ENCODE measurements at regions not wholly inside any gene's neighbourhood (a gene's known extent, or its start where the extent isn't known, plus 50 kb on each side); places are given as distances from the start of the nearest gene placed in this dataset.
"Not testable (repeated sequence)": the region's sequence is repeated elsewhere in the genome, so short reads cannot be mapped to it uniquely, and the experiment has no call there.

- Histone ChIP-seq H3K4me1 (ENCODE audit: insufficient read depth) (no peaks in the 10 kb centered on the region), H3K4me3 (ENCODE audit: low read depth, low read length) (no peak overlapping the region), H3K27ac (ENCODE audit: low read depth) (no peak overlapping the region), H3K36me3 (ENCODE audit: insufficient read depth) (no peaks in the 10 kb centered on the region)
- WGBS: 69% methylated on average over 1 of the region's 1 CpG
- no peak for DNase-seq (ENCODE audit: extremely low spot score)
Measured at GRCh38 chr12:72723732-72724131, 451.6 kb downstream of the TRHDE start.

- WGBS: 77% methylated on average over 1 of the region's 1 CpG
Measured at GRCh38 chr12:72729451-72730010, 457.4 kb downstream of the TRHDE start.

GRCh38 chr12:72734581-72734980 is 462.4 kb downstream of the TRHDE start:
- WGBS: 85% methylated on average over 2 of the region's 2 CpGs
- DNase-seq (ENCODE audit: extremely low spot score): no peak
- no peaks in the 10 kb centered on the region for H3K4me1 ChIP-seq (ENCODE audit: insufficient read depth)
- H3K4me3 ChIP-seq (ENCODE audit: low read depth, low read length): no peak overlapping the region
- H3K36me3 ChIP-seq (ENCODE audit: insufficient read depth): no peaks in the 10 kb centered on the region
- no peak overlapping the region for H3K27ac ChIP-seq (ENCODE audit: low read depth)

More at GRCh38 chr12:72729451-72730010, 457.4 kb downstream of the TRHDE start:
- Histone ChIP-seq H3K27ac (ENCODE audit: low read depth) (no peak overlapping the region), H3K4me3 (ENCODE audit: low read depth, low read length) (no peak overlapping the region), H3K36me3 (ENCODE audit: insufficient read depth) (no peaks in the 10 kb centered on the region), H3K4me1 (ENCODE audit: insufficient read depth) (no peaks in the 10 kb centered on the region)
- no peak for DNase-seq (ENCODE audit: extremely low spot score)

GRCh38 chr12:72738811-72739210 is 466.6 kb downstream of the TRHDE start:
- no peak overlapping the region for H3K27ac ChIP-seq (ENCODE audit: low read depth)
- 61% methylated on average over 2 of the region's 2 CpGs for WGBS
- H3K4me3 ChIP-seq (ENCODE audit: low read depth, low read length): no peak overlapping the region
- H3K4me1 ChIP-seq (ENCODE audit: insufficient read depth): no peaks in the 10 kb centered on the region
- H3K36me3 ChIP-seq (ENCODE audit: insufficient read depth): no peaks in the 10 kb centered on the region
- DNase-seq (ENCODE audit: extremely low spot score): no peak

- H3K36me3 ChIP-seq (ENCODE audit: insufficient read depth): no peaks in the 10 kb centered on the region
- 96% methylated on average over 1 of the region's 1 CpG for WGBS
Measured at GRCh38 chr12:72740064-72740463, 467.9 kb downstream of the TRHDE start.

GRCh38 chr12:72742568-72742967 is 470.4 kb downstream of the TRHDE start:
- Histone ChIP-seq H3K4me3 (ENCODE audit: low read depth, low read length) (no peak overlapping the region), H3K36me3 (ENCODE audit: insufficient read depth) (no peaks in the 10 kb centered on the region)

More at GRCh38 chr12:72740064-72740463, 467.9 kb downstream of the TRHDE start:
- Histone ChIP-seq H3K4me3 (ENCODE audit: low read depth, low read length) (no peak overlapping the region), H3K27ac (ENCODE audit: low read depth) (no peak overlapping the region), H3K4me1 (ENCODE audit: insufficient read depth) (no peaks in the 10 kb centered on the region)
- DNase-seq (ENCODE audit: extremely low spot score): no peak

GRCh38 chr12:72746048-72746447 is 473.9 kb downstream of the TRHDE start:
- Histone ChIP-seq H3K4me1 (ENCODE audit: insufficient read depth) (no peaks in the 10 kb centered on the region), H3K4me3 (ENCODE audit: low read depth, low read length) (no peak overlapping the region), H3K36me3 (ENCODE audit: insufficient read depth) (no peaks in the 10 kb centered on the region), H3K27ac (ENCODE audit: low read depth) (no peak overlapping the region)
- DNase-seq (ENCODE audit: extremely low spot score): no peak
- WGBS: 85% methylated on average over 2 of the region's 2 CpGs

More at GRCh38 chr12:72742568-72742967, 470.4 kb downstream of the TRHDE start:
- no peak for DNase-seq (ENCODE audit: extremely low spot score)
- Histone ChIP-seq H3K4me1 (ENCODE audit: insufficient read depth) (no peaks in the 10 kb centered on the region), H3K27ac (ENCODE audit: low read depth) (no peak overlapping the region)

GRCh38 chr12:72747111-72747849 is 475.1 kb downstream of the TRHDE start:
- Histone ChIP-seq H3K4me1 (ENCODE audit: insufficient read depth) (no peaks in the 10 kb centered on the region), H3K4me3 (ENCODE audit: low read depth, low read length) (no peak overlapping the region), H3K36me3 (ENCODE audit: insufficient read depth) (no peaks in the 10 kb centered on the region), H3K27ac (ENCODE audit: low read depth) (no peak overlapping the region)
- no peak for DNase-seq (ENCODE audit: extremely low spot score)
- WGBS: 47% methylated on average over 4 of the region's 4 CpGs

- WGBS: 90% methylated on average over 1 of the region's 1 CpG
- Histone ChIP-seq H3K4me1 (ENCODE audit: insufficient read depth) (no peaks in the 10 kb centered on the region), H3K4me3 (ENCODE audit: low read depth, low read length) (no peak overlapping the region), H3K36me3 (ENCODE audit: insufficient read depth) (no peaks in the 10 kb centered on the region), H3K27ac (ENCODE audit: low read depth) (no peak overlapping the region)
- no peak for DNase-seq (ENCODE audit: extremely low spot score)
Measured at GRCh38 chr12:72748971-72749370, 476.8 kb downstream of the TRHDE start.

GRCh38 chr12:72753571-72753970 is 481.4 kb downstream of the TRHDE start:
- Histone ChIP-seq H3K27ac (ENCODE audit: low read depth) (no peak overlapping the region), H3K36me3 (ENCODE audit: insufficient read depth) (no peaks in the 10 kb centered on the region), H3K4me3 (ENCODE audit: low read depth, low read length) (no peak overlapping the region), H3K4me1 (ENCODE audit: insufficient read depth) (no peaks in the 10 kb centered on the region)
- DNase-seq (ENCODE audit: extremely low spot score): no peak
- 27% methylated on average over 3 of the region's 3 CpGs for WGBS

GRCh38 chr12:72754026-72754425 is 481.9 kb downstream of the TRHDE start:
- H3K27ac ChIP-seq (ENCODE audit: low read depth); H3K4me1 ChIP-seq (ENCODE audit: insufficient read depth); H3K4me3 ChIP-seq (ENCODE audit: low read depth, low read length); H3K36me3 ChIP-seq (ENCODE audit: insufficient read depth); DNase-seq (ENCODE audit: extremely low spot score): not testable (repeated sequence)
- 92% methylated on average over 18 of the region's 18 CpGs for WGBS

GRCh38 chr12:72766517-72766916 is 494.3 kb downstream of the TRHDE start:
- Histone ChIP-seq H3K36me3 (ENCODE audit: insufficient read depth) (no peaks in the 10 kb centered on the region), H3K27ac (ENCODE audit: low read depth) (no peak overlapping the region), H3K4me3 (ENCODE audit: low read depth, low read length) (no peak overlapping the region), H3K4me1 (ENCODE audit: insufficient read depth) (no peaks in the 10 kb centered on the region)
- WGBS: 50% methylated on average over 2 of the region's 2 CpGs
- no peak for DNase-seq (ENCODE audit: extremely low spot score)

- Histone ChIP-seq H3K4me1 (ENCODE audit: insufficient read depth) (no peaks in the 10 kb centered on the region), H3K36me3 (ENCODE audit: insufficient read depth) (no peaks in the 10 kb centered on the region), H3K4me3 (ENCODE audit: low read depth, low read length) (no peak overlapping the region), H3K27ac (ENCODE audit: low read depth) (no peak overlapping the region)
- no peak for DNase-seq (ENCODE audit: extremely low spot score)
Measured at GRCh38 chr12:72774023-72774422, 501.9 kb downstream of the TRHDE start.

- Histone ChIP-seq H3K4me1 (ENCODE audit: insufficient read depth) (no peaks in the 10 kb centered on the region), H3K36me3 (ENCODE audit: insufficient read depth) (no peaks in the 10 kb centered on the region), H3K27ac (ENCODE audit: low read depth) (no peak overlapping the region), H3K4me3 (ENCODE audit: low read depth, low read length) (no peak overlapping the region)
- no peak for DNase-seq (ENCODE audit: extremely low spot score)
- 92% methylated on average over 1 of the region's 1 CpG for WGBS
Measured at GRCh38 chr12:72777806-72778205, 505.6 kb downstream of the TRHDE start.

All from urinary bladder (tissue), 3 donors.